Activated CD4-positive, alpha-beta memory T cell treated with anti-CD3 and anti-CD28 coated beads, Interleukin-2, amount 10 ng/mL, durations not matched to agents 7 days and 5 days (primary cell): ENCODE measurements at regions not wholly inside any gene's neighbourhood (a gene's known extent, or its start where the extent isn't known, plus 50 kb on each side); places are given as distances from the start of the nearest gene placed in this dataset.

Experiments used
- CTCF ChIA-PET: fragments of 350-600 bp; sonication (Branson Sonifier 250); formaldehyde crosslinking; loops from one replicate; lab custom pipeline; 2021; ENCODE audit warnings: antibody characterized with exemption, inconsistent platforms; lab: Charles Lee
- POLR2A ChIA-PET: fragments of 350-600 bp; sonication (Branson Sonifier 250); formaldehyde crosslinking; loops from one replicate; lab custom pipeline; 2021; ENCODE audit warnings: antibody characterized with exemption; lab: Charles Lee
- DNase-seq: peaks from one replicate; pipeline ENCODE4 v3.0.0-alpha.2; 2020
- H3K27ac Mint-ChIP-seq: one replicate; pipeline ENCODE4 v1.8.0; 2021; ENCODE audit warnings: mild to moderate bottlenecking, mixed read lengths
- H3K27me3 Mint-ChIP-seq: one replicate; pipeline ENCODE4 v1.8.0; 2021; ENCODE audit warnings: mixed read lengths
- H3K36me3 Mint-ChIP-seq: one replicate; pipeline ENCODE4 v1.8.0; 2021; ENCODE audit warnings: low read depth, mixed read lengths
- H3K4me1 Mint-ChIP-seq: one replicate; pipeline ENCODE4 v1.8.0; 2021; ENCODE audit warnings: mixed read lengths
- H3K4me3 Mint-ChIP-seq: one replicate; pipeline ENCODE4 v1.8.0; 2021; ENCODE audit warnings: mild to moderate bottlenecking, mixed read lengths
- H3K9me3 Mint-ChIP-seq: one replicate; pipeline ENCODE4 v1.8.0; 2021; ENCODE audit warnings: mixed read lengths

GRCh38 chr11:17157761-17158160 is 50.0 kb downstream of the PIK3C2A start:
- Mint-ChIP-seq H3K9me3 (no peaks in the 10 kb centered on the region), H3K36me3 (peaks cover 12% of the 10 kb centered on the region), H3K27ac (no peak overlapping the region), H3K4me3 (no peak overlapping the region), H3K27me3 (no peaks in the 10 kb centered on the region), H3K4me1 (peaks cover 29% of the 10 kb centered on the region)
- CTCF ChIA-PET: no interaction called here
- no peak for DNase-seq
- POLR2A ChIA-PET: no interaction called here

GRCh38 chr11:17156283-17156682 is 51.5 kb downstream of the PIK3C2A start:
- no peak for DNase-seq
- no peak overlapping the region for H3K27ac Mint-ChIP-seq
- H3K9me3 Mint-ChIP-seq: no peaks in the 10 kb centered on the region

GRCh38 chr11:17154409-17155159 is 53.2 kb downstream of the PIK3C2A start:
- Mint-ChIP-seq H3K27me3 (no peaks in the 10 kb centered on the region), H3K36me3 (peaks cover 5% of the 10 kb centered on the region), H3K9me3 (no peaks in the 10 kb centered on the region), H3K4me3 (no peak overlapping the region), H3K4me1 (peaks cover 5% of the 10 kb centered on the region), H3K27ac (no peak overlapping the region)
- ChIA-PET POLR2A (no interaction called here), CTCF (no interaction called here)
- no peak for DNase-seq

More at GRCh38 chr11:17156283-17156682, 51.5 kb downstream of the PIK3C2A start:
- Mint-ChIP-seq H3K4me1 (peaks cover 14% of the 10 kb centered on the region), H3K27me3 (no peaks in the 10 kb centered on the region), H3K36me3 (peaks cover 8% of the 10 kb centered on the region), H3K4me3 (no peak overlapping the region)
- ChIA-PET CTCF (no interaction called here), POLR2A (no interaction called here)

GRCh38 chr11:17153757-17154156 is 54.0 kb downstream of the PIK3C2A start:
- no peak for DNase-seq
- Mint-ChIP-seq H3K27me3 (no peaks in the 10 kb centered on the region), H3K36me3 (peaks cover 5% of the 10 kb centered on the region), H3K27ac (no peak overlapping the region), H3K4me3 (no peak overlapping the region), H3K9me3 (no peaks in the 10 kb centered on the region), H3K4me1 (peaks cover 5% of the 10 kb centered on the region)
- ChIA-PET CTCF (interaction anchor here (0.7 kb wide), 1 partner anchor 1645 kb away, joined by 3 read pairs; no protein-coding TSS in a partner anchor), POLR2A (no interaction called here)

- DNase-seq: no peak
- Mint-ChIP-seq H3K36me3 (peaks cover 9% of the 10 kb centered on the region), H3K27ac (no peak overlapping the region), H3K27me3 (no peaks in the 10 kb centered on the region), H3K4me1 (peaks cover 5% of the 10 kb centered on the region), H3K9me3 (no peaks in the 10 kb centered on the region), H3K4me3 (no peak overlapping the region)
- CTCF ChIA-PET: no interaction called here
- POLR2A ChIA-PET: no interaction called here
Observed at GRCh38 chr11:17152306-17152705, 55.5 kb downstream of the PIK3C2A start.

- Mint-ChIP-seq H3K27me3 (no peaks in the 10 kb centered on the region), H3K4me1 (peaks cover 14% of the 10 kb centered on the region), H3K36me3 (peaks cover 16% of the 10 kb centered on the region), H3K4me3 (no peak overlapping the region), H3K9me3 (no peaks in the 10 kb centered on the region), H3K27ac (no peak overlapping the region)
- CTCF ChIA-PET: no interaction called here
- POLR2A ChIA-PET: no interaction called here
- no peak for DNase-seq
Observed at GRCh38 chr11:17150521-17150920, 57.3 kb downstream of the PIK3C2A start.

- CTCF ChIA-PET: no interaction called here
- Mint-ChIP-seq H3K4me1 (peaks cover 9% of the 10 kb centered on the region), H3K36me3 (peaks cover 24% of the 10 kb centered on the region), H3K4me3 (no peak overlapping the region), H3K27me3 (no peaks in the 10 kb centered on the region), H3K27ac (no peak overlapping the region), H3K9me3 (no peaks in the 10 kb centered on the region)
- DNase-seq: no peak
- POLR2A ChIA-PET: no interaction called here
Observed at GRCh38 chr11:17148536-17148935, 59.2 kb downstream of the PIK3C2A start.

GRCh38 chr11:17145972-17146371 is 61.8 kb downstream of the PIK3C2A start:
- no peak overlapping the region for H3K4me3 Mint-ChIP-seq
- ChIA-PET CTCF (no interaction called here), POLR2A (interaction anchor here (0.5 kb wide), 1 partner anchor 270 kb away, joined by 3 read pairs; no protein-coding TSS in a partner anchor)
- H3K9me3 Mint-ChIP-seq: no peaks in the 10 kb centered on the region
- H3K27ac Mint-ChIP-seq: peak overlapping the region; percentile 8
- no peaks in the 10 kb centered on the region for H3K27me3 Mint-ChIP-seq
- no peak for DNase-seq
- peaks cover 9% of the 10 kb centered on the region for H3K4me1 Mint-ChIP-seq
- peaks cover 35% of the 10 kb centered on the region for H3K36me3 Mint-ChIP-seq

- Mint-ChIP-seq H3K9me3 (no peaks in the 10 kb centered on the region), H3K4me3 (no peak overlapping the region), H3K36me3 (peaks cover 35% of the 10 kb centered on the region), H3K4me1 (peaks cover 9% of the 10 kb centered on the region), H3K27ac (no peak overlapping the region), H3K27me3 (no peaks in the 10 kb centered on the region)
- ChIA-PET CTCF (no interaction called here), POLR2A (interaction anchor here (0.8 kb wide), 1 partner anchor 9 kb away, joined by 3 read pairs; no protein-coding TSS in a partner anchor)
- DNase-seq: no peak
Observed at GRCh38 chr11:17142450-17142849, 65.0 kb upstream of the RPS13 start.

- Mint-ChIP-seq H3K27ac (no peak overlapping the region), H3K9me3 (no peaks in the 10 kb centered on the region), H3K4me1 (peaks cover 3% of the 10 kb centered on the region), H3K36me3 (peaks cover 28% of the 10 kb centered on the region), H3K4me3 (no peak overlapping the region), H3K27me3 (no peaks in the 10 kb centered on the region)
- no peak for DNase-seq
- ChIA-PET POLR2A (no interaction called here), CTCF (interaction anchor here (0.7 kb wide), 2 partner anchors 9 to 145 kb away, joined by 3 to 4 read pairs; no protein-coding TSS in a partner anchor)
Observed at GRCh38 chr11:17141156-17141555, 63.7 kb upstream of the RPS13 start.

- POLR2A ChIA-PET: no interaction called here
- Mint-ChIP-seq H3K27me3 (no peaks in the 10 kb centered on the region), H3K4me1 (no peaks in the 10 kb centered on the region), H3K9me3 (no peaks in the 10 kb centered on the region), H3K27ac (no peak overlapping the region), H3K36me3 (peaks cover 24% of the 10 kb centered on the region), H3K4me3 (no peak overlapping the region)
- CTCF ChIA-PET: no interaction called here
- DNase-seq: no peak
Observed at GRCh38 chr11:17138562-17138961, 61.1 kb upstream of the RPS13 start.

- Mint-ChIP-seq H3K27me3 (no peaks in the 10 kb centered on the region), H3K36me3 (peaks cover 12% of the 10 kb centered on the region), H3K4me1 (no peaks in the 10 kb centered on the region), H3K4me3 (no peak overlapping the region), H3K27ac (no peak overlapping the region), H3K9me3 (no peaks in the 10 kb centered on the region)
- no peak for DNase-seq
- ChIA-PET CTCF (interaction anchor here (1.3 kb wide), 1 partner anchor 18 kb away, joined by 3 read pairs; no protein-coding TSS in a partner anchor), POLR2A (interaction anchor here (1.5 kb wide), 1 partner anchor 58 kb away, joined by 3 read pairs; the partner anchor contains the start of gene RPS13)
Observed at GRCh38 chr11:17135916-17136683, 58.6 kb upstream of the RPS13 start.

GRCh38 chr11:17132654-17133053 is 55.2 kb upstream of the RPS13 start:
- no peaks in the 10 kb centered on the region for H3K4me1 Mint-ChIP-seq
- H3K27ac Mint-ChIP-seq: no peak overlapping the region
- no peak for DNase-seq
- ChIA-PET CTCF (no interaction called here), POLR2A (no interaction called here)
- no peak overlapping the region for H3K4me3 Mint-ChIP-seq
- no peaks in the 10 kb centered on the region for H3K27me3 Mint-ChIP-seq
- peaks cover 9% of the 10 kb centered on the region for H3K36me3 Mint-ChIP-seq
- no peaks in the 10 kb centered on the region for H3K9me3 Mint-ChIP-seq
